ENCODE measurements at regions not wholly inside any gene's neighbourhood (a gene's known extent, or its start where the extent isn't known, plus 50 kb on each side); places are given as distances from the start of the nearest gene placed in this dataset.

GRCh38 chr9:2281031-2281802 is 266.1 kb downstream of the SMARCA2 start:
- Histone ChIP-seq H3K14ac (replicated peaks; ENCODE audit: low read depth, low read length) (no peak overlapping the region), H2BK15ac (ENCODE audit: low read depth, low read length) (no peak overlapping the region), H2BK5ac (ENCODE audit: low read depth, low read length, poor library complexity, severe bottlenecking) (no peak overlapping the region), H3K4me3 (ENCODE audit: insufficient read depth, low read depth, low read length) (no peak overlapping the region), H4K91ac (ENCODE audit: insufficient read depth, low read depth, low read length) (no peak overlapping the region), H2AK5ac (ENCODE audit: low read depth, low read length) (no peak overlapping the region), H4K5ac (ENCODE audit: low read depth, low read length) (no peak overlapping the region), H3K4me1 (ENCODE audit: control insufficient read depth, insufficient read depth, low read length) (peaks cover 1% of the 10 kb centered on the region; the same call in 1 of the 2 replicates), H3K9me1 (ENCODE audit: insufficient read depth, low read length) (no peaks in the 10 kb centered on the region), H3K9ac (ENCODE audit: low read depth, low read length) (no peak overlapping the region), H2AK9ac (replicated peaks; ENCODE audit: low read depth, low read length, poor library complexity) (no peak overlapping the region), H3K79me1 (ENCODE audit: low read depth in 1 of 2, low read length in 2 of 2) (no peaks in the 10 kb centered on the region), H3K4me2 (ENCODE audit: low read depth, low read length) (no peak overlapping the region), H3K56ac (ENCODE audit: extremely low read depth, insufficient read depth, low read length) (no peak overlapping the region), H2AFZ (replicated peaks; ENCODE audit: low read length, poor library complexity) (no peak overlapping the region), H2BK20ac (ENCODE audit: low read depth, low read length) (no peak overlapping the region), H3K9me3 (ENCODE audit: control insufficient read depth, insufficient read depth, low read length) (no peaks in the 10 kb centered on the region), H3K23ac (ENCODE audit: low read depth, low read length) (no peak overlapping the region), H2BK120ac (ENCODE audit: low read depth, low read length) (no peak overlapping the region), H3K27ac (ENCODE audit: insufficient read depth, low read length) (no peak overlapping the region), H3K36me3 (ENCODE audit: control insufficient read depth, insufficient read depth, low read length) (no peaks in the 10 kb centered on the region), H3K4ac (ENCODE audit: low read depth, low read length) (no peak overlapping the region), H3K18ac (ENCODE audit: low read depth, low read length) (no peak overlapping the region), H4K8ac (ENCODE audit: low read depth in 2 of 2, low read length in 2 of 2) (no peak overlapping the region), H3K27me3 (ENCODE audit: control insufficient read depth, insufficient read depth, low read length) (no peaks in the 10 kb centered on the region), H4K20me1 (ENCODE audit: insufficient read depth, low read length) (no peaks in the 10 kb centered on the region)
- dilution Hi-C loops (cut with HindIII; ENCODE audit: low sequenced_read_pairs, unreplicated experiment), result no loop called here
- in situ Hi-C loops (cut with MboI; ENCODE audit: low sequenced_read_pairs), result no loop called here
- ChIA-PET CTCF (no interaction called here), POLR2A (ENCODE audit: unreplicated experiment) (no interaction called here)
- WGBS, 2 experiments (ENCODE audit: extremely low coverage in 2 of 2, insufficient read length in 1 of 2), result 68% methylated on average over 8 of the region's 13 CpGs; no CpG with 5 or more reads in 1 of the 2 experiments
- ATAC-seq (ENCODE audit: low read depth), result peak; percentile 44; the same call in 1 of the 2 replicates
- TF ChIP-seq, protein P1, sequence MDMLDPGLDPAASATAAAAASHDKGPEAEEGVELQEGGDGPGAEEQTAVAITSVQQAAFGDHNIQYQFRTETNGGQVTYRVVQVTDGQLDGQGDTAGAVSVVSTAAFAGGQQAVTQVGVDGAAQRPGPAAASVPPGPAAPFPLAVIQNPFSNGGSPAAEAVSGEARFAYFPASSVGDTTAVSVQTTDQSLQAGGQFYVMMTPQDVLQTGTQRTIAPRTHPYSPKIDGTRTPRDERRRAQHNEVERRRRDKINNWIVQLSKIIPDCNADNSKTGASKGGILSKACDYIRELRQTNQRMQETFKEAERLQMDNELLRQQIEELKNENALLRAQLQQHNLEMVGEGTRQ (IDR thresholded peaks at IDR 0.05; ENCODE audit: low read depth, low read length), result no peak
- no peak for TF ChIP-seq NFE2L2 (IDR thresholded peaks at IDR 0.05; ENCODE audit: low read depth, low read length)
- no peak for TF ChIP-seq MAFK (IDR thresholded peaks at IDR 0.05; ENCODE audit: low read depth, low read length)
- no peak for TF ChIP-seq CHD1 (IDR thresholded peaks at IDR 0.05; ENCODE audit: low read depth, low read length)
- TF ChIP-seq RFX5 (IDR thresholded peaks at IDR 0.05; ENCODE audit: low read depth, low read length), result no peak
- peak; percentile 8 for DNase-seq
- intact Hi-C loops (cut with micrococcal nuclease), result no loop called here
- BruUV-seq (replicated peaks), result no TSS peak

Measured in IMR-90 (cell line).